GM12801 (cell line): ENCODE measurements at regions not wholly inside any gene's neighbourhood (a gene's known extent, or its start where the extent isn't known, plus 50 kb on each side); places are given as distances from the start of the nearest gene placed in this dataset.

Experiments used
- CTCF ChIP-seq: IDR thresholded peaks from one replicate; pipeline ENCODE4 v1.5.1; 2011; ENCODE audit warnings: control low read depth; ENCODE audit not compliant: insufficient read length; ENCODE audit errors: extremely low read depth

GRCh38 chr4:179076865-179077264 is 1634.6 kb upstream of the AGA start:
- TF ChIP-seq CTCF = no peak

DNA sequence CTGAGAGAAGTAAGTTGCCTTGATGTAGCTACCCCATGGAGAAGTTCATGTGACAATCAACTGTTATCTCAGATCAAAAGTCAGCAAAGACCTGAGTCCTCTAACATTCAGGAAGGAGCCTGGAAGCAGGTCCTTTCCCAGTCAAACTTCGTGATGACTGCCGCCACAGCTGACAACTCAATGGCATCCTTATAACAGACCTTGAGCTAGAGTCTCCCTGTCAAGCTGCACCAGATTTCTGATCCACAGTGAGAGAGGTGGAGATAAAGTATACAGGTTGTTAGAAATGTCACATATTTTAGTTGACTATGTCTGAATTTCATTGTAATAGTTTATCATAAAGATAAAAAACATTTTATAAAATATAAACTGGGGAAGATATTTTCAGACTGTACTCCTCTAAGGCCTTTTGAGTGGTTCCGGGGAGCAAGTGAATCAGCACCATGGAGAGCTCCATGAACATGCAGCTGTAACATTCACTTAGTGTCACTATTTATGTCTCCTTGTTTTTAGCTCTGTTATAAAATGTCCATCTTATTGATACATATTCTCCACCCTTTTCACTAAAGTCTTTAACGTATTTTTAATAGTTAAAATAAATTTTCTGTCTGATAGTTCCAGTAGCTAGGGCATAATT is 1653.5 kb upstream of the AGA start:
- TF ChIP-seq CTCF = no peak

- TF ChIP-seq CTCF = no peak
Observed at GRCh38 chr4:179097741-179098140, 1655.5 kb upstream of the AGA start.

GRCh38 chr4:179110356-179110755 is 1668.1 kb upstream of the AGA start:
- TF ChIP-seq CTCF = no peak

DNA sequence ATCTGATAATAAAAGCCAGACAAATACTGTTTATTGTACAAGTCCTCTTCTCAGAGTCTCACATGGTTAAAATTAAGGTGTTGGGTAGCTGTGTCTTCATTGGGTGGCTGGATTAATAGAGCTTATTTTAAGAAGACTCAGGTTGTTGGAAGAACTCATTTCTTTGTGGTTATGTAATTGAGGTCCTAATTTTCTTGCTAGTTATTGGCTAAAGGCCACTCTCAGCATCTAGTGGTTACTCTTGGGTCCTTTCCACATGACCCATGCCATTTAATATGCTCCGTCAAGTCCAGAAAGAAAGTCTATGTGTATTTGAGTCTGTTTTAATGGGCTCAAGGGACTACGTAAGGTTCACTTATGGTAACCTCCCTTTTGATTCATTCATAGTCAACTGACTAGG is 1668.6 kb upstream of the AGA start:
- no peak for TF ChIP-seq CTCF

DNA sequence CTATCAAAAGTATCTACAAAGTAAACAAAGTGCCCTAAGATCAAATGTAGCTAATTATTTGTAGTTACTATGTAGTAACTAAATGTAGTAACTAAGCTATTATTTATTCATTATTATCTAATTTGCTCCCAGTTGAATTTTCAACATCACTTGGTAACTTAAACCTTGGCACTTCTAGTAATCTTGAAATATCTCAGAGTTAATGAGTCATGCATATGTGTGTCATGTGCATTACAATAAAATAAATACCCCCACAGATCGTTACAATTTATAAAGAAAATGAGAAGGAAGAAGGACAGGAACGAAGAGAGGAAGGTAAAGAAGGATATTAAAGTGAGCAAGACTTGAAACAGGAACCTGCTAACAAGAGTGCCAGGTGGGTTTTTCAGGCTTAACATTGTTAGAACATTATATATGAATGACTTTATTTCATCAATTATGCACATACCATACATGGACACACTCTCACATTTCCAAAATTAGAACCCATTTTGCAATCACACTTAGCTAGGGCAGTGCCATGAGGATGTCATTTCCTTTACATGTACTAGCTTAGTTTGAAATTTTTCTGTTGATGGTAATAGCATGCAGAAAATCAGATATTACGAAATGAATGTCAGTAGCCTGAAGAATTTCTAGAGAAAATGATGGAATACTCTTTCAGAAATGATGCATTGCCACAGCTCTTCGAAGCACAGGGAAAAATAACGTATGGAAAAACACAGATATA is 1670.4 kb upstream of the AGA start:
- no peak for TF ChIP-seq CTCF

- TF ChIP-seq CTCF = no peak
Observed at GRCh38 chr4:179114615-179115014, 1672.4 kb upstream of the AGA start.
